HG03460 (cell line): ENCODE measurements at regions not wholly inside any gene's neighbourhood (a gene's known extent, or its start where the extent isn't known, plus 50 kb on each side); places are given as distances from the start of the nearest gene placed in this dataset.
"Not testable (repeated sequence)": the region's sequence is repeated elsewhere in the genome, so short reads cannot be mapped to it uniquely, and the experiment has no call there.

Source experiments
- ATAC-seq: cut with Tn5 transposase; IDR thresholded peaks from one replicate; pipeline ENCODE4 v1.9.1; 2021; ENCODE audit not compliant: unreplicated experiment

DNA sequence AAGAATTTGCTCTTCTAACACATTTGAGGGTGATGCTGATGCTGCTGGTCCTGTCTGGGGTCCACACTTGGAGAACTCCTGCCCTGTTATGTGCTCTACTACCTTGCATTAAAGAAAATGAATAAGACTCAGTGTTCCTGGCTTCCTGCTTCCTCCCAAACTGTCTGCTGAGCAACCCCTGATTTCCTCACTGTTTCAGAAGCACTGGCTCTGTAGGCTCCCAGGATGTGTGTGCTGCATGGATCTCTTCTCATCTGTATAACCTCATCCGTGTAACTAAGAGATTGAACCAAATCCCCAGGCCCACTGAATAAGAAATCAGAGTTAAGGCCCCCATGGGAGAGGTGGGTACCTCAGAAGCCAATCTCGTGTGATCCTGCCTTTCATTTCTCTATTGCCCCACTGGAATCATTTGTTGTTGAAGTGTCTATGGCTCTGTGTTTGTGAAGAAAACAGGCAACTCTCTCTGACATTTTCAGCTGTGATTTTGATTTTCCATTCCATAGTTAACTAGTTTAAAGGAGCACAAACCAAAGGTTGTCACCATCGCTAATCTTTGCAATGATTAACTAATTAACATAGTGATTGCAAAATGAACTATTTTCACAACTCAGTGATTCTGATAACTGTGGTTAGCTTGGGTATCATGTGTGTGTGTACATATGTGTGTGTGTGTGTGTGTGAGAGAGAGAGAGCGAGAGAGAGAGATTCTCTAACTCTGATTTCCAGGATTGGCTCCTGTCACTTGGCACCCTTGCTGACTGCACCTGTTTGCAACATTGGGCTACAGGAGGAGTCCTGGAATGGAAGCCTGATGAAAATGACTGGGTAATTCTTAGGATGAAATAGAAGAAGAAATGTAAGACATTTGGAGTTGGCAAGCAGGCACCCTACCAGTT, 196.2 kb downstream of the SLC38A4 start:
- no peak for ATAC-seq

- no peak for ATAC-seq
Observed at GRCh38 chr12:46628176-46628575, 197.6 kb downstream of the SLC38A4 start.

GRCh38 chr12:46627686-46628085, 198.1 kb downstream of the SLC38A4 start:
- ATAC-seq = no peak

- not testable (repeated sequence) for ATAC-seq
Observed at GRCh38 chr12:46619474-46619873, 206.3 kb downstream of the SLC38A4 start.

DNA sequence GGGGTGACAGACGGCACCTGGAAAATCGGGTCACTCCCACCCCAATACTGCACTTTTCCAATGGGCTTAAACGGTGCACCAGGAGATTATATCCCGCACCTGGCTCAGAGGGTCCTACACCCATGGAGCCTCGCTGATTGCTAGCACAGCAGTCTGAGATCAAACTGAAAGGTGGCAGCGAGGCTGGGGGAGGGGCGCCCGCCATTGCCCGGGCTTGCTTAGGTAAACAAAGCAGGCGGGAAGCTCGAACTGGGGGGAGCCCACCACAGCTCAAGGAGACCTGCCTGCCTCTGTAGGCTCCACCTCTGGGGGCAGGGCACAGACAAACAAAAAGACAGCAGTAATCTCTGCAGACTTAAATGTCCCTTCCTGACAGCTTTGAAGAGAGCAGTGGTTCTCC, 208.1 kb downstream of the SLC38A4 start:
- not testable (repeated sequence) for ATAC-seq

DNA sequence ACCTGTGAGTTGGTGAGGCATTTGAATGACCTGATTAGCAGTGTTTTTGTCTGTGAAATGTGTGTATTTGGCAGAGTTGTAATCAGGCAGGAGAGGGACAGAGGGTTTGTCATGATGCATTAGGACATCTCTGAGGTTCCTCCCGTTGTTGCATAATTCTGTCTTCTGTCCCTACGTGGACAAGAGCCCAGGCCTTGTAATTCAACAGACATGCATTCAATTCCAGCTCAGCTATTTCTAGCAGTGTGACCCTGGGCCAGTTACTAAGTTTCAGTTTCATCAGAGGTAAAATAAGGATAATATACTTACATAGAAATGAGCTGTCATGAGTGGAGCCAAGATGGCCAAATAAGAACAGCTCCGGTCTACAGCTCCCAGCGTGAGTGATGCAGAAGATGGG, 208.6 kb downstream of the SLC38A4 start:
- ATAC-seq = no peak

DNA sequence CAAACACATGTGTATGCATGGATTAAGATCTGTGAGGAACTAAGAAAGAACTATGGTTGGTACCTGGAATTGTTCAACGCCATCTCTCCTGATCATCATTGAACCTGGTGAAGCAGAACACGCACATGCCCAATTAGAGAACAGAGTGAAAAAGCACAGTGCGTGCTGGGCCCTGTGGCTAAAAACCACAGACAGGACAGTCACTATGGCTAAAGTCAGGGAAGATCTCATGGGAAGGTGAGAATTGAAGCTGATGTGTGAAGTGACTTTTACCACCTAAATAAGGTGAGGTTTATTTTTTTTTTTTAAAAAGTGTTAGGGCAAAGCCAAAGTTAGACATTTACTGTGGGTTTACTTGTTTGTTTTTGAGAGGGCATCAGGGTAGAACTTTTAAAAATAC, 215.0 kb downstream of the SLC38A4 start:
- no peak for ATAC-seq

DNA sequence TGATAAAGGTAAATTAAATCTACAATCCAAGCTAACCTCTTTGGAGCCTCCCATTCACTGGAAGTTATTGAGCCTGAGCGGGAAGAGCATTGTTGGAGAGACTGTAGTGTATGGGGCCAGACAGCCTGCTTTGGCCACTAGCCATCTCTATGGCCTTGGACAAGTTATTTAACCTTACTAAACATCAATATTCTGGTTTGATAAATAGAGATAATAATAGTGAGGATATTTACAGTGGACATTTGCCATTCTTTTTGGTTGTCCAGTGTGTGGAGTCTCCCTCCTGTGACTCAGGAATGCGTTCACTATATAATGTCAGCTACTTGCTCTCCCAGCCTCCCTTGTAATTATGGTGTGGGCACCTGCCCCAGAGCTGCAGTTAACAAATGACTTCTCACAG, 216.1 kb downstream of the SLC38A4 start:
- no peak for ATAC-seq

DNA sequence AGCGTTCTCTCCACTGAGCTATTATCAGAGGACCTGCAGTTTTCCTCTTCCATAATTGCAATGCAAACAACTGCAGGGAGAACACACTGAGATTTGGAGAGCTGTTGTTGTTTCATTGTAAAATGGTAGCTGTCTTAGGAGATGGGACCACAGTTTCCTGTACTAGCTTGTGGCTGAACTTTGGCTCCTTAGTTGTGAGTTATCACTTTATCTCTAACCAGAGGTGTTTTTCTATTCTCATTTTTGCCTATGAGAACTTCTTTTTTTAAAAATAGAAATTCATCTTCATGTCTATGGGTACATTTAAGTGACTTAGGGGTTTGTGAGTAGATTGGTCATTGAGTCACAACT, 216.5 kb downstream of the SLC38A4 start:
- ATAC-seq = no peak

GRCh38 chr12:46608431-46609272, 217.1 kb downstream of the SLC38A4 start:
- no peak for ATAC-seq

- no peak for ATAC-seq
Observed at GRCh38 chr12:46604684-46605083, 221.1 kb downstream of the SLC38A4 start.

DNA sequence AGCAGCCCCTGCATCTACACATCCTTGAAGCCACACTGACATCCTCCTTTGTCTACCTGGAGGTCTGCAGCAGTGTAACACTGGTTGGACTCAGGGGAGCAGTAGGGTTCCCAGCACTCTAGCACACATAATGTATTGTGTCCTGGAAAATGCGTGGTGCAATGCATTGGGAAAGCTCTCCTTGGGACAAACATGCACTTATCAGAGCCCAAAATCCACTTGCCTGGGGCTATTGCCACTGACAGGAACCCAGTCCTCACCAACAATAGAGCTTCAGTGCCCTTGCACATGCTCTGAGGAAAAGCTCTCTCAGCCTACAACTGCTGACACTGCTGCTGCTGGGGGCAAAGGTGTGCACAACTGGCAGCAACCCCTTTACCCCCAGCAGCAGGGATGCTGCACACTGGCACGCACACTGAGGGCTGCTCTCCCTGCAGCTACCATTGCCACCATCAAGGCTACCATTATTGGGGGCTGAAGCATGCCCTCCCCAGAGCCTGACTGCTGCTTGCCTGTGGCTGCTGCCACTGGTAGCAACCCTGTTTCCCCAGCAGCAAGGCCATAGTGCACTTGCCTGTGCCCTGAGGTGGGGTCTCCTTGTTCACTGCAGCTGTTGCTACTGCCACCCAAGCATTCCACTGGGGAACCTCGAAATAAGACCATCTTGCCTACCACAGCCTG, 221.9 kb downstream of the SLC38A4 start:
- ATAC-seq = no peak

DNA sequence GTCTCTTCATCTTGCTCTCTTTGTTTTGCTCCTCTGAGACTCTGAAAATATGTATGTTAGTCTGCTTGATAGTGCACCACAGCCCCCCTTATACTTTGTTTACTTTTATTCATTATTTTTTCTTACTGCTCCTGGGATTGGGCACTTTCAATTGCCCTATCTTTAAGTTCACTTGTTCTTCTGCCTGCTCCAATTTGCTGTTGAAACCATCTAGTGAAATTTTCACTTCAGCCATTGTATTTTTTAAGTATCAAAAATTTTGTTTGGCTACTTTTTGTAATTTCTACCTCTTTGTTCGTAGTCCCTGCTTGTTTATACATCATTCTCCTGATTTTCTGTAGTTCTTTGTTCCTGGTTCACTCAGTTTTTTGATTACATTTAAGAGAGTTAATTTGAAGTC, 223.3 kb downstream of the SLC38A4 start:
- no peak for ATAC-seq

DNA sequence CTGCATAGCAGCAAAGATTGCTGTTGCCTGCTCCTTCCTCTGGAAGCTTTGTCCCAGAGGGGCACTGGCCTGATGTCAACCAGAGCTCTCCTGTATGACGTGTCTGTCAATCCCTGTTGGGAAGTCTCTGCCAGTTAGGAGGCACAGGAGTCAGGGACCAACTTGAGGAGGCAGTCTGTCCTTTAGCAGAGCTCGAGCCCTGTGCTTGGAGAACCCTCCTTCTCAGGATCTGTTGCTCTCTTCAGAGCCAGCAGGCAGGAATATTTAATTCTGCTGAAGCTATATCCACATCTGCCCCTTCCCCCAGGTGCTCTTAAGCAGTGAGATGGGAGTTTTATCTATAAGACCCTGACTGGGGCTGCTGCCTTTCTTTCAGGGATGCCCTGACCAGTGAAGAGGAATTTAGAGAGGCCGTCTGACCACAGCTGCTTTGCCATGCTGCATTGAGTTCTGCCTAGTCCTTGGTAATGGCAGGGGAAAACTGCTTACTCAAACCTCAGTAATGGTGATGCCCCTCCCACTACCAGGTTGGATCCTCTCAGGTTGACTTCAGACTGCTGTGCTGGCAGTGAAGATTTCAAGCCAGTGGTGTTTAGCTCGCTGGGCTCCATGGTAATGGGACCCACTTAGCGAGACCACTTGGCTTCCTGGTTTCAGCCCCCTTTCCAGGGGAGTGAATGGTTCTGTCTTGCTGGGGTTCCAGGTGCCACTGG, 218.6 kb upstream of the SLC38A2 start:
- no peak for ATAC-seq

DNA sequence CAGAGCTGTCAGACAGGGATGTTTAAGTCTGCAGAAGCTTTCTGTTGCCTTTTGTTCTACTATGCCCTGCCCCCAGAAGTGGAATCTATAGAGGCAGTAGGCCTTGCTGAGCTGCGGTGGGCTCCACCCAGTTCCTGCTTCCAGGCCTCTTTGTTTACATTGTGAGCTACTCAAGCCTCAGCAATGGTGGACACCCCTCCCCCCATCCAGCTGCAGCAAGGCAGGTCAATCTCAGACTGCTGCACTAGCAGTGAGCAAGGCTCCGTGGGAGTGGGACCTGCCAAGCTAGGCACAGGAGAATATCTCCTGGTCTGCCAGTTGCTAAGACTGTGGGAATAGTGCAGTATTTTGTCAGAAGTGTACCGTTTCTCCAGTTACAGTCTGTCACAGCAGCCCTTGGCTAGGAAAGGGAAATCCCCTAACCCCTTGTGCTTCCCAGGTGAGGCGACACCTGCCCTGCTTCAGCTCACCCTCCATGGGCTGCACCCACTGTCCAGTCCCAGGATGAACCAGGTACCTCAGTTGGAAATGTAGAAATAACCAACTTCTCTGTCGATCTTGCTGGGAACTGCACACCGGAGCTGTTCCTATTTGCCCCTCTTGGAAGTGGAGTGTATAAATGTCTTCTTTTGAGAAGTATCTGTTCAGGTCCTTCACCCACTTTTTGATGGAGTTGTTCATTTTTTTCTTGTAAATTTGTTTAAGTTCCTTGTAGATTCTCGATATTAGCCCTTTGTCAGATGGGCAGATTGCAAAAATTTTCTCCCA, 213.5 kb upstream of the SLC38A2 start:
- ATAC-seq = no peak

DNA sequence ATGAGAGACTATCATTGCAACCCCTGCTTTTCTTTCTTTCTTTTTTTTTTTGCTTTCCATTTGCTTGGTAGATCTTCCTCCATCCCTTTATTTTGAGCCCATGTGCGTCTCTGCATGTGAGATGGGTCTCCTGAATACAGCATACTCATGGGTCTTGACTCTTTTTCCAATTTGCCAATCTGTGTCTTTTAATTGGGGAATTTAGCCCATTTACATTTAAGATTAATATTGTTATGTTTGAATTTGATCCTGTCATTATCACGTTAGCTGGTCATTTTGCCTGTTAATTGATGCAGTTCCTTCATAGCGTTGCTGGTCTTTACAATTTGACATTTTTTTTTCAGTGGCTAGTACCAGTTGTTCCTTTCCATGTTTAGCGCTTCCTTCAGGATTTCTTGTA, 211.5 kb upstream of the SLC38A2 start:
- not testable (repeated sequence) for ATAC-seq

GRCh38 chr12:46581990-46582389, 209.4 kb upstream of the SLC38A2 start:
- not testable (repeated sequence) for ATAC-seq

- ATAC-seq = no peak
Observed at GRCh38 chr12:46580445-46580844, 207.9 kb upstream of the SLC38A2 start.

GRCh38 chr12:46579474-46579873, 206.9 kb upstream of the SLC38A2 start:
- no peak for ATAC-seq
